HL-60 (cell line): ENCODE measurements at regions not wholly inside any gene's neighbourhood (a gene's known extent, or its start where the extent isn't known, plus 50 kb on each side); places are given as distances from the start of the nearest gene placed in this dataset.

Source experiments
- POLR2AphosphoS5 ChIP-seq: IDR thresholded peaks from 2 replicates; pipeline ENCODE4 v1.6.1; 2012; ENCODE audit warnings: low read depth
- TF ChIP-seq, protein P1 (sequence below): IDR thresholded peaks from 2 replicates; pipeline ENCODE4 v1.6.1; 2012; ENCODE audit warnings: low read depth; ENCODE audit not compliant: insufficient replicate concordance

DNA sequence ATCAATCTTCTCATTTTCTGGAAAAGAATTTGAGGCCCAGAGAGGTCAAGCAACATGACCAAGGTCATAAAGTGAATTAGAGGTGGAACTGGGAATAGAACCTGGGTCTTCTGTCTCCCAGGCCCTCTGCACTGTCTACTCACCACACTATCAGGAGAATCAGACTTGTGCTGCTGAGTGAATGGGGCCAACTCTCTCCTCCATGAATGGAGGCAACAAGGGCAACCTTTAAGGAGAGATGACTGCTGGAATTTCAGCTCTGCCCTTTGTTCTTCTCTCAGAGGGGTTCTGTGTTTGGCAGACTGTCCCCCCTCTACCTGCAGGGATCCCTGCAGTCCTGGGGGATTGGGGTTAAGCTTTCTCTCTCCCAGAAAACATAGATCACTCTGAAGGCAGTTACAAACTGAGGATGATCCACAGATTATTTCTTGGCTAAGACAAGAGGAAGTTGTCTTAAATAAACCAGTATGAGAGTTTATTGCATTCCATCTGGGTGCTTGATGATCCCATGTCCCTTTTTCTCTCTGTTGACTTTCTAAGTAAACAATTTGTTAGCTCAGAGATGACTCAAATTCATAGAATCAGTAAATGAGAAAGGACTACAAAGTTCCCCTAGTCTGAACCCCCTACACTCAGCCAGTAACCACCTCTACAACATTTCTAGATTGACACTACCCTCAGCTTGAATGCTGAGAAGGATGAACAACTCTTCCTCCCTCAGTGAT lies 99.0 kb upstream of the LIPC start:
- TF ChIP-seq, protein P1, sequence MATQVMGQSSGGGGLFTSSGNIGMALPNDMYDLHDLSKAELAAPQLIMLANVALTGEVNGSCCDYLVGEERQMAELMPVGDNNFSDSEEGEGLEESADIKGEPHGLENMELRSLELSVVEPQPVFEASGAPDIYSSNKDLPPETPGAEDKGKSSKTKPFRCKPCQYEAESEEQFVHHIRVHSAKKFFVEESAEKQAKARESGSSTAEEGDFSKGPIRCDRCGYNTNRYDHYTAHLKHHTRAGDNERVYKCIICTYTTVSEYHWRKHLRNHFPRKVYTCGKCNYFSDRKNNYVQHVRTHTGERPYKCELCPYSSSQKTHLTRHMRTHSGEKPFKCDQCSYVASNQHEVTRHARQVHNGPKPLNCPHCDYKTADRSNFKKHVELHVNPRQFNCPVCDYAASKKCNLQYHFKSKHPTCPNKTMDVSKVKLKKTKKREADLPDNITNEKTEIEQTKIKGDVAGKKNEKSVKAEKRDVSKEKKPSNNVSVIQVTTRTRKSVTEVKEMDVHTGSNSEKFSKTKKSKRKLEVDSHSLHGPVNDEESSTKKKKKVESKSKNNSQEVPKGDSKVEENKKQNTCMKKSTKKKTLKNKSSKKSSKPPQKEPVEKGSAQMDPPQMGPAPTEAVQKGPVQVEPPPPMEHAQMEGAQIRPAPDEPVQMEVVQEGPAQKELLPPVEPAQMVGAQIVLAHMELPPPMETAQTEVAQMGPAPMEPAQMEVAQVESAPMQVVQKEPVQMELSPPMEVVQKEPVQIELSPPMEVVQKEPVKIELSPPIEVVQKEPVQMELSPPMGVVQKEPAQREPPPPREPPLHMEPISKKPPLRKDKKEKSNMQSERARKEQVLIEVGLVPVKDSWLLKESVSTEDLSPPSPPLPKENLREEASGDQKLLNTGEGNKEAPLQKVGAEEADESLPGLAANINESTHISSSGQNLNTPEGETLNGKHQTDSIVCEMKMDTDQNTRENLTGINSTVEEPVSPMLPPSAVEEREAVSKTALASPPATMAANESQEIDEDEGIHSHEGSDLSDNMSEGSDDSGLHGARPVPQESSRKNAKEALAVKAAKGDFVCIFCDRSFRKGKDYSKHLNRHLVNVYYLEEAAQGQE: no peak
- TF ChIP-seq POLR2AphosphoS5: no peak
